ENCODE measurements at regions not wholly inside any gene's neighbourhood (a gene's known extent, or its start where the extent isn't known, plus 50 kb on each side); places are given as distances from the start of the nearest gene placed in this dataset.

- TF ChIP-seq POLR2AphosphoS5 (IDR thresholded peaks at IDR 0.05; ENCODE audit: low read depth, low read length) (no peak), TAF1 (IDR thresholded peaks at IDR 0.05; ENCODE audit: low read depth, low read length) (no peak), POLR2A (IDR thresholded peaks at IDR 0.05; ENCODE audit: low read depth, low read length) (no peak), POU2F2 (IDR thresholded peaks at IDR 0.05; ENCODE audit: low read depth, low read length) (no peak), SPI1 (IDR thresholded peaks at IDR 0.05; ENCODE audit: low read depth, low read length) (no peak)
Observed at GRCh38 chr20:23215344-23215995, 129.3 kb upstream of the CD93 start.

Measured in GM12891 (cell line).